ENCODE measurements at regions not wholly inside any gene's neighbourhood (a gene's known extent, or its start where the extent isn't known, plus 50 kb on each side); places are given as distances from the start of the nearest gene placed in this dataset.

- no peaks in the 10 kb centered on the region for H3K36me3 ChIP-seq (ENCODE audit: insufficient read depth, low read length)
- no peak for DNase-seq (ENCODE audit: insufficient read length, low spot score, missing footprints)
- TF ChIP-seq CTCF (IDR thresholded peaks at IDR 0.05; ENCODE audit: extremely low read depth, low read depth, low read length), result no peak
- no peaks in the 10 kb centered on the region for H3K9me3 ChIP-seq (ENCODE audit: low read depth, low read length)
- H3K79me2 ChIP-seq (ENCODE audit: insufficient read depth, low read length), result no peaks in the 10 kb centered on the region
- H3K27ac ChIP-seq (ENCODE audit: low read depth, low read length), result no peak overlapping the region
- peaks cover 15% of the 10 kb centered on the region for H3K4me1 ChIP-seq (ENCODE audit: insufficient read depth, low read length)
- no peak overlapping the region for H3K4me3 ChIP-seq (ENCODE audit: insufficient read depth, low read length)
- H4K20me1 ChIP-seq (ENCODE audit: insufficient read depth, low read length), result no peaks in the 10 kb centered on the region
- no peaks in the 10 kb centered on the region for H3K27me3 ChIP-seq (ENCODE audit: insufficient read depth, low read length)
- H2AFZ ChIP-seq (ENCODE audit: low read length), result no peak overlapping the region
- no peak overlapping the region for H3K4me2 ChIP-seq (ENCODE audit: insufficient read depth, low read length)
Measured at GRCh38 chr12:126219139-126219538, 1153.9 kb downstream of the AACS start.

GRCh38 chr12:126219654-126220279 is 1154.5 kb downstream of the AACS start:
- no peak for TF ChIP-seq CTCF (IDR thresholded peaks at IDR 0.05; ENCODE audit: extremely low read depth, low read depth, low read length)

GRCh38 chr12:126224032-126224431 is 1158.8 kb downstream of the AACS start:
- no peaks in the 10 kb centered on the region for H3K79me2 ChIP-seq (ENCODE audit: insufficient read depth, low read length)
- no peaks in the 10 kb centered on the region for H3K36me3 ChIP-seq (ENCODE audit: insufficient read depth, low read length)
- no peaks in the 10 kb centered on the region for H3K27me3 ChIP-seq (ENCODE audit: insufficient read depth, low read length)
- TF ChIP-seq CTCF (IDR thresholded peaks at IDR 0.05; ENCODE audit: extremely low read depth, low read depth, low read length), result no peak
- peaks cover 15% of the 10 kb centered on the region for H3K4me1 ChIP-seq (ENCODE audit: insufficient read depth, low read length)
- H3K9me3 ChIP-seq (ENCODE audit: low read depth, low read length), result no peaks in the 10 kb centered on the region
- no peak overlapping the region for H2AFZ ChIP-seq (ENCODE audit: low read length)
- H3K4me2 ChIP-seq (ENCODE audit: insufficient read depth, low read length), result no peak overlapping the region
- H4K20me1 ChIP-seq (ENCODE audit: insufficient read depth, low read length), result no peaks in the 10 kb centered on the region
- DNase-seq (ENCODE audit: insufficient read length, low spot score, missing footprints), result no peak
- no peak overlapping the region for H3K4me3 ChIP-seq (ENCODE audit: insufficient read depth, low read length)
- no peak overlapping the region for H3K27ac ChIP-seq (ENCODE audit: low read depth, low read length)

More at GRCh38 chr12:126219654-126220279, 1154.5 kb downstream of the AACS start:
- no peak overlapping the region for H3K27ac ChIP-seq (ENCODE audit: low read depth, low read length)
- no peaks in the 10 kb centered on the region for H3K27me3 ChIP-seq (ENCODE audit: insufficient read depth, low read length)
- H3K4me2 ChIP-seq (ENCODE audit: insufficient read depth, low read length), result peak overlapping the region; percentile 67
- H3K4me3 ChIP-seq (ENCODE audit: insufficient read depth, low read length), result peak overlapping the region; percentile 33
- no peaks in the 10 kb centered on the region for H3K79me2 ChIP-seq (ENCODE audit: insufficient read depth, low read length)
- DNase-seq (ENCODE audit: insufficient read length, low spot score, missing footprints), result peak; percentile 66
- H3K36me3 ChIP-seq (ENCODE audit: insufficient read depth, low read length), result no peaks in the 10 kb centered on the region
- no peaks in the 10 kb centered on the region for H3K9me3 ChIP-seq (ENCODE audit: low read depth, low read length)
- H2AFZ ChIP-seq (ENCODE audit: low read length), result peak overlapping the region; percentile 23
- no peaks in the 10 kb centered on the region for H4K20me1 ChIP-seq (ENCODE audit: insufficient read depth, low read length)
- peaks cover 15% of the 10 kb centered on the region for H3K4me1 ChIP-seq (ENCODE audit: insufficient read depth, low read length)

GRCh38 chr12:126228936-126229335 is 1163.7 kb downstream of the AACS start:
- Histone ChIP-seq H3K27ac (ENCODE audit: low read depth, low read length) (no peak overlapping the region), H3K4me1 (ENCODE audit: insufficient read depth, low read length) (no peaks in the 10 kb centered on the region), H3K4me2 (ENCODE audit: insufficient read depth, low read length) (no peak overlapping the region), H3K4me3 (ENCODE audit: insufficient read depth, low read length) (no peak overlapping the region), H3K9me3 (ENCODE audit: low read depth, low read length) (no peaks in the 10 kb centered on the region), H2AFZ (ENCODE audit: low read length) (no peak overlapping the region), H4K20me1 (ENCODE audit: insufficient read depth, low read length) (no peaks in the 10 kb centered on the region), H3K36me3 (ENCODE audit: insufficient read depth, low read length) (no peaks in the 10 kb centered on the region), H3K79me2 (ENCODE audit: insufficient read depth, low read length) (no peaks in the 10 kb centered on the region), H3K27me3 (ENCODE audit: insufficient read depth, low read length) (no peaks in the 10 kb centered on the region)
- no peak for DNase-seq (ENCODE audit: insufficient read length, low spot score, missing footprints)
- no peak for TF ChIP-seq CTCF (IDR thresholded peaks at IDR 0.05; ENCODE audit: extremely low read depth, low read depth, low read length)
